GM23248 (cell line): ENCODE measurements at regions not wholly inside any gene's neighbourhood (a gene's known extent, or its start where the extent isn't known, plus 50 kb on each side); places are given as distances from the start of the nearest gene placed in this dataset.

ENCODE experiments used
- EZH2 ChIP-seq: fragments of 200-600 bp; sonication (generic); IDR thresholded peaks from 2 replicates; pipeline ENCODE4 v1.6.1; 2018; ENCODE audit warnings: antibody characterized with exemption, mild to moderate bottlenecking; ENCODE audit not compliant: insufficient read depth, poor library complexity, severe bottlenecking
- EZH2phosphoT487 ChIP-seq: fragments of 200-600 bp; sonication (generic); IDR thresholded peaks from 2 replicates; pipeline ENCODE4 v1.6.1; 2018; ENCODE audit warnings: antibody characterized with exemption, moderate library complexity, mild to moderate bottlenecking, low read depth; ENCODE audit not compliant: insufficient read depth

DNA sequence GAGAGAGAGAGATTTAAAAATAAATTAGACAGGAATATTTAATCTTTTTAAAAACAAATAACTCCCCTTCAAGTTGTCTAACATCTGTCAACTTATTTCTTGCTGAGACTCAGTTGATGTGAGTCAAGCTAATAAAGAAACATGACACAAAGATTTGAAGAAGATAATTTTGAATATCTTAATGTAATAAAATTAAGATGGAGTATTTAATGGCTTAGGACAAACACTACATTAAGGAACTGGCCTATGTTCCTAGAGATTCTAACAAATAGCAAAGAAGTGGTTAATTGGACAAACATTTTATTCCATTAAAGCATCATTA, 134.0 kb downstream of the INSIG2 start:
- TF ChIP-seq EZH2phosphoT487 (no peak), EZH2 (no peak)
